ENCODE measurements at regions not wholly inside any gene's neighbourhood (a gene's known extent, or its start where the extent isn't known, plus 50 kb on each side); places are given as distances from the start of the nearest gene placed in this dataset.

DNA sequence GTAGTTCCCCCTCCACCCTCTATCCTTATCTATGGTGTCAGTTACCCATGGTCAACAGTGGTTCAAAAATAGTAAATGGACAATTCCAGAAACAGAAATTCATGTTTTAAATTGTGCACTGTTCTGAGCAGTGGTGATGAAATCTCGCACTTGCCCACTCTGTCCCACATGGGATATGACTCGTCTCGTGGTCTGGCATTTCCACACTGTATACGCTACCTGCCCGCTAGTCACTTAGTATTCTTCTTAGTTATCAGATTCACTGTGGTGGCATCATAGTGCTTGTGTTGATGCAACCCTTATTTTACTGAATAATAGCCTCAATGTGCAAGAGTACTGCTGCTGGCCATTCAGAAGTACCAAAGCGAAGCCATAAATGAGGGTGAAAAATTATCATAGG is 507.0 kb downstream of the SNAPC1 start:
- no peak for DNase-seq (ENCODE audit: low read depth, low spot score)

DNA sequence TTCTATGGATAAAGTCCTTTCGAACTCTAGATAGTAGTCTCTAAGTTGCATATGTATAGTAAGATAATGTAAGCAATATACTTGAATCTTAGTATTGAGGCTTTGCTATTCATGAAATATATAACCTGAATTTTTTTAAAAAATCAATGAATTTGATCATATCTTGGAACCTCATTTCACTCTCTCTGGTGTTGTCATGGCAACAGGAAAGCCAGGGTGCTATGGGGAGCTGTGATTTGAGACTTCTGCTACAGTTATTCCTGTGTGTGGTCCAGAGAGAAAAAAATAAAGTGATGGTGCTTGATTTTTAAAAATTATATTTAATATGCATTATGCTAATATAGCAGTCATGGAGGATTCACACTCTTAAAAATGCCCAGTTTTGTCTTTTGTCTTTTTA is 508.0 kb downstream of the SNAPC1 start:
- no peak for DNase-seq (ENCODE audit: low read depth, low spot score)

- DNase-seq (ENCODE audit: low read depth, low spot score) = no peak
Measured at GRCh38 chr14:62280366-62280765, 518.1 kb downstream of the SNAPC1 start.

DNA sequence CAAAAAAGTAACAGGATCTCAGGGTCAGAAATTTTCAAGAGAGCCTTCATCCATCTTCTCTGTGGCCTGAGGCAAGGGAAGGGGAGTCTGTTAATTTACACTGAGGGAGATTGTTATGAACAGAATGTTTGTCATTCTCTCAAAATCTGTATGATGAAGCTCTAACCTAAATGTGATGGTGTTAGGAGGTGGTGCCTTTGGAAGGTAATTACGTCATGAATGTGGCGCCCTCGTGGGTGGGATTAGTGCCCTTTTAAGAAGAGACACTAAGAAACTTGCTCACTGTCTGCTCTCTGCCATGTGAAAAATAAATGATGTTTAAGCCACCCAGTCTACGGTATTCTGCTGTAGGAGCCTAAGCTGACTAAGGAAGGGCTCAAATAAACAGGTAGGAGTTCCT is 521.6 kb downstream of the SNAPC1 start:
- DNase-seq (ENCODE audit: low read depth, low spot score) = no peak

GRCh38 chr14:62289471-62289870 is 527.3 kb downstream of the SNAPC1 start:
- no peak for DNase-seq (ENCODE audit: low read depth, low spot score)

GRCh38 chr14:62301080-62301479 is 538.9 kb downstream of the SNAPC1 start:
- no peak for DNase-seq (ENCODE audit: low read depth, low spot score)

DNA sequence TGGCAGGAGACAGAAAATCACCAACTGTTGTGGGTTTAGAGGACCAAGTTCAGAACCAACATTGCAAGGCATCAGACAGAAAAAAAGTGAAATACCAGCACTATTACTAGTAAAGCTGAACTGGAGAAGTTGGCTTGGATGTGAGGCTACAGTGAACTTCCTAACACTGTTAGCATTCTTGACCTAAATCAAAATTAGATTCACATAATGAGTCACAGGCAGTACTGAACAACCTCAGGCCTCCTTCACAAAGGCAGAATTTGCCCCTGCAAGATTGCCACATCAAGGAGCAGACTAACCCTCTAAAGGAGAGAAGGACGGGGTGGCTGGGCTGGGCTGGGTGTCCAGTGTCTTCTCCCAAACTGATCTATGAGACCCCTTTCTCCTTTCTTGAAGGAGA is 539.7 kb downstream of the SNAPC1 start:
- DNase-seq (ENCODE audit: low read depth, low spot score) = no peak

GRCh38 chr14:62303437-62303836 is 541.2 kb downstream of the SNAPC1 start:
- DNase-seq (ENCODE audit: low read depth, low spot score) = no peak

- DNase-seq (ENCODE audit: low read depth, low spot score) = no peak
Measured at GRCh38 chr14:62304257-62304656, 542.0 kb downstream of the SNAPC1 start.

DNA sequence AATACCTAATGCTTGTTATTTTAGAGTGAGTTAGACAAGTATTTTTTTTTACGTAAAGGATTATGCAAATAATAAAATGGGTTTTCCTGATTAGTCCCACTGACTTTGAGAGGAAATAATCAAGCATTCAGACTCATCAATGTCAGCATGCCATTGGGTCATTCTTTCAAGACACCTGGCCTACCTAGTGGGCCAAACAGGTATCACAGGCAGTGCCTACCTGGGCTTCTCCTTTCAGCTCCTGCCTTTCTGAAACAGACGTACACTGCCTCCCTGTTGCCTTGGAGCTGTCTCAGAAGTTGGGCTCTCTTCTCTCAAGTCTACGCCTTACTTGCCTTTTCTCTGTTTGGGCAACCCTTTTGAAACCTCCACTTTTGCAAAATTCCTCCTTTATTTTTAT is 545.6 kb downstream of the SNAPC1 start:
- DNase-seq (ENCODE audit: low read depth, low spot score) = no peak

DNA sequence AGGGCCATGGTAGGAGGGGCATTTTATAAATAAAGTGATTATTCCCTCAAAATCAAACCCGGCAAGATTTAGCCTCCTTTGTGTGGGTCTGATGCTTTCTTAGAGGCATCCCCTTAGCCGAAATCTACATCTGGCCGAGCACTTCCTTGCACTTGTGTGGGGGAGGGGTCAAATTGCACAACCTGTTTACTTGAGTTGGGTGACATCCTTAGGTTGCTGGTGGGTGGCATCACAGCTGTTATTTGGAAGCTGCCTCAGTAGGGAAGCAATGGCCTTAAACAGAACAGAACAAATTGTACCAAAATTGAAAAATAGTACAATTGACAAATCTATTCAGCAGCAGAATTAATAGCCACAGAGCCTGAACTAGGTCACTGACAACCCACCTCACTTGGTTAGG is 546.1 kb downstream of the SNAPC1 start:
- no peak for DNase-seq (ENCODE audit: low read depth, low spot score)

GRCh38 chr14:62308891-62309290 is 546.7 kb downstream of the SNAPC1 start:
- DNase-seq (ENCODE audit: low read depth, low spot score) = no peak

GRCh38 chr14:62313212-62313611 is 551.0 kb downstream of the SNAPC1 start:
- no peak for DNase-seq (ENCODE audit: low read depth, low spot score)

- no peak for DNase-seq (ENCODE audit: low read depth, low spot score)
Measured at GRCh38 chr14:62314221-62314620, 552.0 kb downstream of the SNAPC1 start.

DNA sequence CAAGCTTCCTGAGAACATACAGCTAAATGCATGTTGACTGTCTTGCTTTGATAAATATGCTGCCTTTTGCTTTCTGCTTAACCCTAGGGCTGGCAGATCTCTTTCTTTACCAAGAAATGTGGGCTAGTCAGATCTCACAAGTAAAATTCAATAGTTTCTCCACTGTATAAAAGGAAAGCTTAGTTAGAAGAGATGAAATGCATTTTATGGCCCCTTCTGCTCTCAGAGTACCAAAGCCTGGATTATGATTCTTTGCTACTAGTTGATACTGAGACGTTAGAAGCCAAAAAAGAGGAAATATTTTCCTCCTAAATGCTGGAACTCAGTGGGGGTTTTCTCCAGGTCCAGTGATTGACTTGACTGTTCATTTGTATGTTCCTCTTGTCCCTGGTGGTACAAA is 552.7 kb downstream of the SNAPC1 start:
- DNase-seq (ENCODE audit: low read depth, low spot score) = no peak

- no peak for DNase-seq (ENCODE audit: low read depth, low spot score)
Measured at GRCh38 chr14:62315631-62316030, 553.4 kb downstream of the SNAPC1 start.

DNA sequence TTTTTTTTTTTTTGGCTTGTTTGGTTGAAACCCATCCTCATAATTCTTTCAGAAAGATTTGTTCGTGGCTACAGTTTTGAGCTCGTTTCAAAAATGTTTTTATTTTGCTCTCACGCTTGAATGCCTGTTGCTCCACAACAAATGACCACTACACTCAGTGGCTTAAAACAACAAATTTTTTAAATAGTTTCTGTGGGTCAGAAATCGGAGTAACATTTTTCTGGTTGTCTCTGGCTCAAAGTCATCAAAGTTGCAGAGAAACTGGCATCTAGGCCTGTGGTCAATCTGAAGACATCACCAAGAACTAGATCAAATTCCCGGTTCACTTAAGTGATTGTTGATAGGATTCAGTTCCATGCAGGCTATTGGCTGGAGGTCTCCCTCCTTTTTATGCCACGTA is 560.0 kb downstream of the SNAPC1 start:
- no peak for DNase-seq (ENCODE audit: low read depth, low spot score)

- no peak for DNase-seq (ENCODE audit: low read depth, low spot score)
Measured at GRCh38 chr14:62329427-62329826, 567.2 kb downstream of the SNAPC1 start.

- no peak for DNase-seq (ENCODE audit: low read depth, low spot score)
Measured at GRCh38 chr14:62347562-62348011, 585.4 kb downstream of the SNAPC1 start.

DNA sequence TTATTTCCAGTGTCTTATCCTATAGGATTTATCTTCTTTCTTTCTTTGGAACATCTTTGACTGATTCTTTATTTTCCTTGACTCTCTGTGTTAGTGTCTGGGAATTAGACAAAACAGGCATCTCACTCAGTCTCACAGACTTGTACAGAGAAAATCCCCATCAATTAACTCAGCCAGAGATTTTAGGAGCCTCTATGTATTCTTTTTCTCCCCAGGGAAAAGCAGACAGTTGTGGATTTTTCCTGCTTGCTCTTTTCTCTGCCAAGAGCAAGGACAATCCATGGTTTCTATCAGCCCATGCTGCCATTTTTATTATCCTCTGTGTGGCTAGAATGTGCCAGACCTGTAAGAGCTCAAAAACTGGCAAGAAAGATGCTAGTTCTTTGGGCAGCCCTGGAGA is 595.1 kb downstream of the SNAPC1 start:
- no peak for DNase-seq (ENCODE audit: low read depth, low spot score)

GRCh38 chr14:62364161-62364560 is 601.9 kb downstream of the SNAPC1 start:
- no peak for DNase-seq (ENCODE audit: low read depth, low spot score)

DNA sequence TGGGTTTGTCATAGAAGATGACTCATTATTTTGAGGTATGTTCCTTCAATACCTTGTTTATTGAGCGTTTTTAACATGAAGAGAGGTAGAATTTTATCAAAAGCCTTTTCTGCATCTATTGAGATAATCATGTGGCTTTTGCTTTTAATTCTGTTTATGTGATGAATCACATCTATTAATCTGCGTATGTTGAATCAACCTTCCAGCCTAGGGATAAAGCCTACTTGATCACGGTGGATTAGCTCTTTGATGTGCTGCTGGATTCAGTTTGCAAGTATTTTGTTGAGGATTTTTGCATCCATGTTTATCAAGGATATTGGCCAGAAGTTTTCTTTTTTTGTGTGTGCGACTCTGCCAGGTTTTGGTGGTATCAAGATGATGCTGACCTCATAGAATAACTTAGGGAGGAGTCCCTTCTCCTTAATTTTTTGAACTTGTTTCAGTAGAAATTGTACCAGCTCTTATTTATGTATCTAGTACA is 602.6 kb downstream of the SNAPC1 start:
- no peak for DNase-seq (ENCODE audit: low read depth, low spot score)

GRCh38 chr14:62369919-62370560 is 607.8 kb downstream of the SNAPC1 start:
- DNase-seq (ENCODE audit: low read depth, low spot score) = no peak

GRCh38 chr14:62373944-62374343 is 611.7 kb downstream of the SNAPC1 start:
- DNase-seq (ENCODE audit: low read depth, low spot score) = no peak
